Lower leg skin (tissue), 3 donors: ENCODE measurements at regions not wholly inside any gene's neighbourhood (a gene's known extent, or its start where the extent isn't known, plus 50 kb on each side); places are given as distances from the start of the nearest gene placed in this dataset.

ENCODE experiments used
- CTCF ChIP-seq, 3 donors: fragments of 450-650 bp; IDR thresholded peaks; one replicate each; pipeline ENCODE4 v1.5.1; 2016; ENCODE audit warnings: antibody characterized with exemption in 3 of 3, mild to moderate bottlenecking in 3 of 3, moderate library complexity in 2 of 3
- POLR2A ChIP-seq, 2 donors: fragments of 450-650 bp; IDR thresholded peaks; one replicate each; pipeline ENCODE4 v1.6.1; 2016 to 2017; ENCODE audit warnings: antibody characterized with exemption in 2 of 2, mild to moderate bottlenecking in 1 of 2, moderate library complexity in 1 of 2

GRCh38 chr6:74840953-74841352, 364.9 kb downstream of the COL12A1 start:
- no peak for TF ChIP-seq CTCF (IDR thresholded peaks at IDR 0.05)
- TF ChIP-seq POLR2A (IDR thresholded peaks at IDR 0.05) = no peak
